ENCODE measurements at regions not wholly inside any gene's neighbourhood (a gene's known extent, or its start where the extent isn't known, plus 50 kb on each side); places are given as distances from the start of the nearest gene placed in this dataset.

- DNase-seq, result no peak
Observed at GRCh38 chr19:31601855-31602254, 252.6 kb upstream of the TSHZ3 start.

GRCh38 chr19:31602548-31602947 is 253.3 kb upstream of the TSHZ3 start:
- DNase-seq, result no peak

- DNase-seq, result peak in 1 of 2 donors; percentile 24
Observed at GRCh38 chr19:31604493-31605040, 255.3 kb upstream of the TSHZ3 start.

- no peak for DNase-seq
Observed at GRCh38 chr19:31610018-31610417, 260.8 kb upstream of the TSHZ3 start.

- DNase-seq, result no peak
Observed at GRCh38 chr19:31611046-31611877, 262.0 kb upstream of the TSHZ3 start.

GRCh38 chr19:31612873-31613272 is 263.6 kb upstream of the TSHZ3 start:
- no peak for DNase-seq

GRCh38 chr19:31613683-31614219 is 264.5 kb upstream of the TSHZ3 start:
- DNase-seq, result peak in 1 of 2 donors; percentile 70

- no peak for DNase-seq
Observed at GRCh38 chr19:31616031-31616430, 266.8 kb upstream of the TSHZ3 start.

GRCh38 chr19:31617010-31617585 is 267.9 kb upstream of the TSHZ3 start:
- no peak for DNase-seq

GRCh38 chr19:31625056-31625455 is 275.8 kb upstream of the TSHZ3 start:
- DNase-seq, result no peak

- DNase-seq, result no peak
Observed at GRCh38 chr19:31625575-31625974, 276.3 kb upstream of the TSHZ3 start.

- no peak for DNase-seq
Observed at GRCh38 chr19:31626941-31627340, 277.7 kb upstream of the TSHZ3 start.

- DNase-seq, result no peak
Observed at GRCh38 chr19:31627620-31628365, 278.6 kb upstream of the TSHZ3 start.

GRCh38 chr19:31629579-31630363 is 280.5 kb upstream of the TSHZ3 start:
- no peak for DNase-seq

GRCh38 chr19:31633014-31633413 is 283.8 kb upstream of the TSHZ3 start:
- DNase-seq, result no peak

- no peak for DNase-seq
Observed at GRCh38 chr19:31639306-31639705, 290.1 kb upstream of the TSHZ3 start.

- DNase-seq, result no peak
Observed at GRCh38 chr19:31641591-31641990, 292.4 kb upstream of the TSHZ3 start.

- no peak for DNase-seq
Observed at GRCh38 chr19:31648347-31648746, 299.1 kb upstream of the TSHZ3 start.

GRCh38 chr19:31656507-31656906 is 307.3 kb upstream of the TSHZ3 start:
- DNase-seq, result no peak

GRCh38 chr19:31658993-31659896 is 310.0 kb upstream of the TSHZ3 start:
- no peak for DNase-seq

Data from right lung (tissue), 2 donors.